Mesendoderm (in vitro differentiated cells): ENCODE measurements at regions not wholly inside any gene's neighbourhood (a gene's known extent, or its start where the extent isn't known, plus 50 kb on each side); places are given as distances from the start of the nearest gene placed in this dataset.

Experiments used
- DNase-seq: peaks from one replicate; pipeline ENCODE4 v3.0.0; 2013
- H2AK5ac ChIP-seq: 2 replicates; pipeline ENCODE4 v1.6.1; 2013; ENCODE audit warnings: low read length, inconsistent platforms
- H2BK120ac ChIP-seq: 2 replicates; pipeline ENCODE4 v1.6.1; 2013; ENCODE audit warnings: low read depth, mild to moderate bottlenecking, low read length, moderate library complexity, mixed read lengths
- H2BK15ac ChIP-seq: replicated peaks from 2 replicates; pipeline ENCODE4 v1.6.1; 2013; ENCODE audit warnings: low read depth, mild to moderate bottlenecking, moderate library complexity
- H2BK5ac ChIP-seq: 2 replicates; pipeline ENCODE4 v1.6.1; 2013; ENCODE audit warnings: low read length, inconsistent platforms
- H3K18ac ChIP-seq: 2 replicates; pipeline ENCODE4 v1.6.1; 2013; ENCODE audit warnings: mild to moderate bottlenecking, low read length, mixed read lengths
- H3K23ac ChIP-seq: one replicate; pipeline ENCODE4 v1.6.1; 2013; ENCODE audit warnings: low read length
- H3K27ac ChIP-seq: 2 replicates; pipeline ENCODE4 v1.5.1; 2013; ENCODE audit warnings: low read depth, mild to moderate bottlenecking, inconsistent platforms, low read length, moderate library complexity
- H3K27me3 ChIP-seq: 2 replicates; pipeline ENCODE4 v1.6.1; 2013; ENCODE audit warnings: low read length, control low read depth, mild to moderate bottlenecking, inconsistent platforms; ENCODE audit not compliant: insufficient read depth, poor library complexity
- H3K36me3 ChIP-seq: 2 replicates; pipeline ENCODE4 v1.6.1; 2013; ENCODE audit warnings: low read length, inconsistent platforms; ENCODE audit not compliant: control insufficient read depth, insufficient read depth
- H3K4ac ChIP-seq: one replicate; pipeline ENCODE4 v1.6.1; 2013; ENCODE audit warnings: low read depth, mild to moderate bottlenecking, low read length, moderate library complexity
- H3K4me1 ChIP-seq: 2 replicates; pipeline ENCODE4 v1.6.1; 2013; ENCODE audit warnings: low read depth, low read length, inconsistent platforms; ENCODE audit not compliant: control insufficient read depth
- H3K4me2 ChIP-seq: 2 replicates; pipeline ENCODE4 v1.6.1; 2013; ENCODE audit warnings: low read length
- H3K4me3 ChIP-seq: 2 replicates; pipeline ENCODE4 v1.5.1; 2013; ENCODE audit warnings: mild to moderate bottlenecking, low read length
- H3K56ac ChIP-seq: one replicate; pipeline ENCODE4 v1.6.1; 2013; ENCODE audit warnings: low read length
- H3K79me1 ChIP-seq: 2 replicates; pipeline ENCODE4 v1.6.1; 2013; ENCODE audit warnings: low read length, inconsistent platforms
- H3K79me2 ChIP-seq: 2 replicates; pipeline ENCODE4 v1.6.1; 2013; ENCODE audit warnings: mild to moderate bottlenecking, low read length; ENCODE audit not compliant: control insufficient read depth, insufficient read depth
- H3K9ac ChIP-seq: 2 replicates; pipeline ENCODE4 v1.6.1; 2013; ENCODE audit warnings: low read length, inconsistent platforms
- H4K5ac ChIP-seq: one replicate; pipeline ENCODE4 v1.6.1; 2013; ENCODE audit warnings: low read length
- H4K8ac ChIP-seq: one replicate; pipeline ENCODE4 v1.6.1; 2013; ENCODE audit warnings: low read depth, mild to moderate bottlenecking, control low read depth, low read length, moderate library complexity
- WGBS: extraction: QIAGEN DNeasy Blood & Tissue Kit; methylation state at CpG from one replicate; pipeline ENCODE4 v1.1.7; 2013; ENCODE audit warnings: low lambda C conversion rate, missing lambda C conversion rate; ENCODE audit not compliant: insufficient coverage; ENCODE audit errors: extremely low coverage; 5-methylcytosine and 5-hydroxymethylcytosine counted together

DNA sequence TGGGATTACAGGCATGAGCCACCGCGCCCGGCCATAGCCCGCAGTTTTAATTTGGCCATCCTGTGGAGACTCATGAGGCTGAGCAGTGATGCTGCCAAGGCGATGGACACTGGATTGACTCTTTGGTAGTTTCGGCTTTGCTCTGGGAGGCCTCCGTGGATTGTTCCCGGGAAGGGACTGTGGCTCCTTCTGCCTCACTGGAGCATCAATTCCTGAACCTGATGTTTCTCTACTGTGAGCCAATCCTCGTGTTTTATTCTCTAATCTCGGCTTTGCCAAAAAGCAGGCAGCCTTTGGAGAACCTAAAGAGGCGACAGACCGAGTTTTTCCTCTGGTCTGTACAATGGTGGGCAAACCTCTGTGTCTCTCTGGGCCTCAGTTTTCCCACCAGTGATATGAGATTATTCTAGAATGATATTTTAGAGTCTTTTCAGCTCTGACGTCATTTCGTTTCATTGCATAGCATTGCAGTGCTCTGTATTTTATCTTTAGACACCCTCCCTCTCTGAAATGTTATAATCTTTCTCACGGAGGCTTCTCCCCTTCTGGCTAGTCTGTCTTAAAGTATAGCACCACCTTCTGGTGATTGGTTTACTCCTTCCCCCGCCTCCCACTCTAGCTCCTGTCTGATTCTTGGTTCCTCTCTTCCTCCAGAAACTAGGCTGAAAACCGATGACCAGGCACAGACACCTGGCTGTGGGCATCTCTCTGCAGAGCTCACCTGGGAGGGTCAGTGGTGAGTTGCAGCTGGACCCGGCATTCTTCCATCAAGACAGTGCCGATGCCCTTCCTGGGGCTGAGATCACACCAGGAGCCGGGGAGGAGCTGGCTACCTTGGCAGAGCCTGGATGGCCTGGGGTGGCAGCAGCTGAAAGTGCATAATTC is 341.3 kb downstream of the MYCN start:
- no CpG with 5 or more reads among the region's 20 CpGs for WGBS
- Histone ChIP-seq H3K4ac (no peak overlapping the region), H4K5ac (no peak overlapping the region), H3K4me1 (no peaks in the 10 kb centered on the region), H3K79me1 (no peaks in the 10 kb centered on the region), H3K23ac (no peak overlapping the region), H2AK5ac (no peak overlapping the region), H3K4me2 (no peak overlapping the region), H3K27me3 (no peaks in the 10 kb centered on the region), H3K36me3 (no peaks in the 10 kb centered on the region), H3K4me3 (no peak overlapping the region), H4K8ac (no peak overlapping the region), H3K18ac (no peak overlapping the region), H3K9ac (no peak overlapping the region), H2BK15ac (no peak overlapping the region), H3K27ac (no peak overlapping the region), H3K79me2 (no peaks in the 10 kb centered on the region), H3K56ac (peak overlapping the region; percentile 34), H2BK5ac (no peak overlapping the region), H2BK120ac (no peak overlapping the region)
- DNase-seq, result peak; percentile 80

DNA sequence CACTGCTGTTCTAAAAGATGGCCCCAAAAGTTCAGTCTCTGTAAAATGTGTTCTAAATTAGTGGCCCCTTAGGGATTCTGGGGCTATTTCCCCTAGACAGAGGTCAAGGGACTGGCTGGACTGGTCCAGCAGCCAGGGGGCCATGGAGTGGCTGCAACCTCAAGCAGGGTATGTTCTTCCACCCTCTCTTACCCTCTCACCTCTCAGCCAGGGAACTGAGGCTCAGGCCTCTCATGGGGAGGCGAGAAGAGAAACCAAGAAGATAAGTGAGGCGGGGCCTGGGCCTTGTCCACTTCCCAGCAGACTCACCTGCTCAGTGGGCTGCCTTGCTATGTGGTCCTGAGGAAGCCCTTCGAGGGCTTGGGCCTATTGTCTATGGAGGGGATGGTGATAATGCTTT is 339.7 kb downstream of the MYCN start:
- H3K27ac ChIP-seq, result no peak overlapping the region
- no peak overlapping the region for H3K4me3 ChIP-seq
- H3K9ac ChIP-seq, result no peak overlapping the region
- H2BK120ac ChIP-seq, result no peak overlapping the region
- no peak overlapping the region for H4K5ac ChIP-seq
- H3K56ac ChIP-seq, result no peak overlapping the region
- H3K27me3 ChIP-seq, result no peaks in the 10 kb centered on the region
- DNase-seq, result no peak
- H3K23ac ChIP-seq, result no peak overlapping the region
- WGBS, result no CpG with 5 or more reads among the region's 3 CpGs
- no peak overlapping the region for H2BK5ac ChIP-seq
- no peak overlapping the region for H2AK5ac ChIP-seq
- H3K4me1 ChIP-seq, result no peaks in the 10 kb centered on the region
- no peak overlapping the region for H4K8ac ChIP-seq
- no peak overlapping the region for H3K18ac ChIP-seq
- no peaks in the 10 kb centered on the region for H3K79me1 ChIP-seq
- H3K79me2 ChIP-seq, result no peaks in the 10 kb centered on the region
- H3K36me3 ChIP-seq, result no peaks in the 10 kb centered on the region
- no peak overlapping the region for H3K4ac ChIP-seq
- H2BK15ac ChIP-seq, result no peak overlapping the region
- H3K4me2 ChIP-seq, result no peak overlapping the region

DNA sequence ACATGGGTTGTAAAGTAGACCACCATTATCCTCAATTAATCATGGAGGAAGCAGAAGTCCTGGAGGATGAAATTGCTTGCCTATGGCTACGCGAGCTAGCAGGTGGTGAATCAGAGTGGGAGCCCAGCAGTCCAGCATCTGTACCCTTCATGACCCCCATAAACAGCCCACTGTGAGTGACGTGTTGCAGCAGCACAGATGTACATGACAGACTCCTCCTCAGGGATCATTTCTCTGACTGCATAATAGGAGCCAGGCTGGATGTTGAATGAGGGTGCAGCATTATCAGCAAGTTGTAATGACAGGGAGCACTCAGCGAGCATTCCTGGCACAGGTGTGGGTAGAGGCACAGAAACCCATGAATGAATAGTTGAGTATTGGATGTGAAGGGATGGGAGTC is 339.3 kb downstream of the MYCN start:
- Histone ChIP-seq H2BK120ac (no peak overlapping the region), H3K4me1 (no peaks in the 10 kb centered on the region), H3K4me3 (no peak overlapping the region), H3K9ac (no peak overlapping the region), H3K23ac (no peak overlapping the region), H3K27me3 (no peaks in the 10 kb centered on the region), H2BK5ac (no peak overlapping the region), H3K27ac (no peak overlapping the region), H4K8ac (no peak overlapping the region), H2BK15ac (no peak overlapping the region), H3K4me2 (no peak overlapping the region), H2AK5ac (no peak overlapping the region), H3K79me1 (no peaks in the 10 kb centered on the region), H3K36me3 (no peaks in the 10 kb centered on the region), H3K79me2 (no peaks in the 10 kb centered on the region), H3K56ac (no peak overlapping the region), H3K18ac (no peak overlapping the region), H4K5ac (no peak overlapping the region), H3K4ac (no peak overlapping the region)
- no peak for DNase-seq
- WGBS, result no CpG with 5 or more reads among the region's 4 CpGs

DNA sequence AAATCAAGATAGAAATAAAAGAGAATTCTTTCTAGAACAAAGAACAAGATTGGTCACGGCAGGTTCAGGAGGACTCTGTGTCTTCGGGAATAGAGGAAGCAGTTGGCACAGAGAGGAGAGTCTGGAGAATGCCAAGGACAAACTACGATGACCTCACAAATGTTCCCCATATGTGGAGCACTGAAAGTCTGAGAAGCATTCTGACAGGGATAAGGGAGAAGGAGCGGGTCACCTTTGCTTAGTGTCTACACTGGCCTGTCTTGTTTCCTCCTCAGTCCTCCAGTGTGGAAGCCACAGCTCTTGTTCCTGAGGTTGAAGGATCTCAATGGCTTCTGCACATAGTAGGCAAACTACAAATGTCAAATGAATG is 338.8 kb downstream of the MYCN start:
- no peak overlapping the region for H4K5ac ChIP-seq
- H4K8ac ChIP-seq, result no peak overlapping the region
- H3K27me3 ChIP-seq, result no peaks in the 10 kb centered on the region
- no peaks in the 10 kb centered on the region for H3K79me1 ChIP-seq
- H2BK15ac ChIP-seq, result no peak overlapping the region
- H3K27ac ChIP-seq, result no peak overlapping the region
- no peak overlapping the region for H3K4me2 ChIP-seq
- H2AK5ac ChIP-seq, result no peak overlapping the region
- no peak for DNase-seq
- no peak overlapping the region for H2BK5ac ChIP-seq
- H3K36me3 ChIP-seq, result no peaks in the 10 kb centered on the region
- H3K4ac ChIP-seq, result no peak overlapping the region
- no CpG with 5 or more reads among the region's 4 CpGs for WGBS
- no peak overlapping the region for H3K18ac ChIP-seq
- H3K56ac ChIP-seq, result no peak overlapping the region
- H3K79me2 ChIP-seq, result no peaks in the 10 kb centered on the region
- H3K23ac ChIP-seq, result no peak overlapping the region
- H2BK120ac ChIP-seq, result no peak overlapping the region
- H3K9ac ChIP-seq, result no peak overlapping the region
- no peak overlapping the region for H3K4me3 ChIP-seq
- no peaks in the 10 kb centered on the region for H3K4me1 ChIP-seq

DNA sequence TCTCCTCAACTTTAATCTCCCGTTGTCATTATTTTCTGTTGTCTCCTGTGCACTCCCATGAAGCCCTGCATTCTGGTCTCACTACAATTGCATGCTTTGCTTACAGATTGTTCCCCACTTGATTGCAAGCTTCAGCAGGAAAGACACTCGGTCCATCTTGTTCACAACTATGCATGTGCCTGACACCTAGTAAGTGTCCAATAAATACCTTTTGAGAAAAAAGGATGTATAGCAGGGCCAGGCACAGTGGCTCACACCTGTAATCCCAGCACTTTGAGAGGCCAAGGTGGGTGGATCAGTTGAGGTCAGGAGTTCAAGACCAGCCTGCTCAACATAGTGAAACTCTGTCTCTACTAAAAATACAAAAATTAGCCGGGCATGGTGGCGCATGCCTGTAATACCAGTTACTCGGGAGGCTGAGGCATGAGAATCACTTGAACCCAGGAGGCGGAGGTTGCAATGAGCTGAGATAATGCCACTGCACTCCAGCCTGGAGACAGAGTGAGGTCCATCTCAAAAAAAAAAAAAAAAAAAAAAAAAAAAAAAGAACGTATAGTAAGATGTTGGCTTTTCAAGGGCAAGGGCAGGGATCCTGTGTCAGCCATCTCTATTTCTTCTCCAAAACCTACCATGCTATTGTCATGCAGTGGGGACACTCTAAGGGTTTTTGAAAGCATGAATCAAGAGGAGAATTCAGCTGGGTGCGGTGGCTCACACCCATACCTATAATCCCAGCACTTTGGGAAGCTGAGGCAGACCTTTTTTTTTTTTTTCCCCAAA is 338.3 kb downstream of the MYCN start:
- no peak overlapping the region for H2BK5ac ChIP-seq
- H3K18ac ChIP-seq, result no peak overlapping the region
- H3K9ac ChIP-seq, result no peak overlapping the region
- WGBS, result no CpG with 5 or more reads among the region's 8 CpGs
- no peak overlapping the region for H3K4ac ChIP-seq
- H3K79me1 ChIP-seq, result no peaks in the 10 kb centered on the region
- no peak overlapping the region for H3K4me2 ChIP-seq
- H3K4me1 ChIP-seq, result no peaks in the 10 kb centered on the region
- no peaks in the 10 kb centered on the region for H3K79me2 ChIP-seq
- no peak overlapping the region for H2BK15ac ChIP-seq
- H3K27me3 ChIP-seq, result no peaks in the 10 kb centered on the region
- H4K5ac ChIP-seq, result no peak overlapping the region
- H3K56ac ChIP-seq, result no peak overlapping the region
- no peaks in the 10 kb centered on the region for H3K36me3 ChIP-seq
- H3K27ac ChIP-seq, result no peak overlapping the region
- no peak overlapping the region for H2BK120ac ChIP-seq
- no peak overlapping the region for H3K23ac ChIP-seq
- H3K4me3 ChIP-seq, result no peak overlapping the region
- H4K8ac ChIP-seq, result no peak overlapping the region
- DNase-seq, result no peak
- H2AK5ac ChIP-seq, result no peak overlapping the region
